Body of pancreas (tissue), 4 donors: ENCODE measurements at regions not wholly inside any gene's neighbourhood (a gene's known extent, or its start where the extent isn't known, plus 50 kb on each side); places are given as distances from the start of the nearest gene placed in this dataset. TPM values are rescaled to one million over a fixed set of nuclear protein-coding genes. Genes with fewer than 3 reads are reported as not detected.

Experiments
- ATAC-seq: fragments of 150-250 bp; one replicate; pipeline ENCODE4 v1.9.1; 2016
- DNase-seq, 4 donors: peaks; one replicate each; pipeline ENCODE4 v3.0.0-alpha.2; 2019
- H3K27ac ChIP-seq, 4 donors: fragments of 200-600 bp; sonication (generic); 1 replicate in 3 of 4; 2 replicates in 1 of 4; pipeline versions ENCODE4 v1.5.1 to v1.6.1; 2016 to 2019; ENCODE audit warnings: mild to moderate bottlenecking in 1 of 4, mixed read lengths in 1 of 4, moderate library complexity in 1 of 4
- H3K27me3 ChIP-seq, 2 donors: fragments of 200-600 bp; sonication (generic); one replicate each; pipeline ENCODE4 v1.6.0; 2016; ENCODE audit warnings: mild to moderate bottlenecking in 1 of 2
- H3K36me3 ChIP-seq, 2 donors: fragments of 200-600 bp; sonication (generic); replicated peaks in 1 of 2; 2 replicates each; pipeline ENCODE4 v1.5.1; 2016; ENCODE audit warnings: low read depth in 2 of 2; ENCODE audit not compliant: insufficient read depth in 1 of 2
- H3K4me1 ChIP-seq: fragments of 200-600 bp; sonication (generic); one replicate; pipeline ENCODE4 v1.6.0; 2016
- H3K4me3 ChIP-seq, 2 donors: fragments of 200-600 bp; sonication (generic); 1 replicate in 1 of 2; 2 replicates in 1 of 2; pipeline ENCODE4 v1.5.1; 2016 to 2019
- H3K9me3 ChIP-seq, 3 donors: fragments of 200-600 bp; sonication (generic); 1 replicate in 2 of 3; 2 replicates in 1 of 3; pipeline ENCODE4 v1.5.1; 2016
- CTCF ChIP-seq, 7 experiments: fragments of 450-650 bp in 4 of 7; fragments of 200-600 bp in 3 of 7; sonication (generic) in 3 of 7; IDR thresholded peaks; one replicate each; pipeline ENCODE4 v1.5.1; 2016 to 2019; ENCODE audit warnings: antibody characterized with exemption in 7 of 7
- POLR2A ChIP-seq, 3 donors: fragments of 450-650 bp; IDR thresholded peaks; one replicate each; pipeline ENCODE4 v1.6.1; 2016; ENCODE audit warnings: antibody characterized with exemption in 3 of 3, mild to moderate bottlenecking in 2 of 3
- WGBS, 2 donors: methylation state at CpG; one replicate each; pipeline ENCODE4 v1.1.5; 2017; 5-methylcytosine and 5-hydroxymethylcytosine counted together
- intact Hi-C: fragments of 100-400 bp; cut with DNase I; formaldehyde crosslinking; loops from one replicate; pipeline ENCODE4 v1.15.1; 2023
- small RNA-seq: library from RNA; depleted of rRNA; stranded (forward); fragments of <200 nt; gene quantifications from one replicate; pipeline ENCODE3, GENCODE V24; 2016

- H3K36me3 ChIP-seq, result no peaks in the 10 kb centered on the region
- DNase-seq (no peak), ATAC-seq (no peak)
- no peak overlapping the region for H3K27ac ChIP-seq
- TF ChIP-seq POLR2A (IDR thresholded peaks at IDR 0.05) (no peak), CTCF (IDR thresholded peaks at IDR 0.05) (no peak)
- no peak overlapping the region for H3K4me3 ChIP-seq
- H3K4me1 ChIP-seq, result peaks cover 12% of the 10 kb centered on the region
- H3K9me3 ChIP-seq, result no peaks in the 10 kb centered on the region
- no peaks in the 10 kb centered on the region for H3K27me3 ChIP-seq
- 93 to 97% methylated on average over 8 of the region's 8 CpGs for WGBS, 2 donors
- intact Hi-C loops, result no loop called here
Measured at GRCh38 chr6:128573036-128573435, 52.6 kb upstream of the PTPRK start.

- Histone ChIP-seq H3K27me3 (no peaks in the 10 kb centered on the region), H3K27ac (no peak overlapping the region), H3K36me3 (no peaks in the 10 kb centered on the region), H3K9me3 (no peaks in the 10 kb centered on the region), H3K4me3 (no peak overlapping the region), H3K4me1 (peaks cover 12% of the 10 kb centered on the region)
- WGBS, 2 donors, result 63 to 89% methylated on average over 1 of the region's 1 CpG
- intact Hi-C loops, result no loop called here
- ATAC-seq, result no peak
- no peak for DNase-seq
- TF ChIP-seq CTCF (IDR thresholded peaks at IDR 0.05) (no peak), POLR2A (IDR thresholded peaks at IDR 0.05) (no peak)
Measured at GRCh38 chr6:128572294-128572693, 51.9 kb upstream of the PTPRK start.

- WGBS, 2 donors, result 55 to 65% methylated on average over 3 of the region's 3 CpGs
- intact Hi-C loops, result no loop called here
- no peak for ATAC-seq
- Histone ChIP-seq H3K27ac (peak overlapping the region in 1 of 4 donors; percentile 35), H3K4me1 (peaks cover 12% of the 10 kb centered on the region), H3K4me3 (no peak overlapping the region), H3K36me3 (no peaks in the 10 kb centered on the region), H3K9me3 (no peaks in the 10 kb centered on the region), H3K27me3 (no peaks in the 10 kb centered on the region)
- TF ChIP-seq POLR2A (IDR thresholded peaks at IDR 0.05) (no peak), CTCF (IDR thresholded peaks at IDR 0.05) (no peak)
- DNase-seq, result no peak
Measured at GRCh38 chr6:128570680-128571063, 50.3 kb upstream of the PTPRK start.

- Histone ChIP-seq H3K9me3 (no peaks in the 10 kb centered on the region), H3K36me3 (no peaks in the 10 kb centered on the region), H3K27ac (peak overlapping the region in 1 of 4 donors; percentile 35), H3K4me3 (no peak overlapping the region), H3K4me1 (peaks cover 12% of the 10 kb centered on the region), H3K27me3 (no peaks in the 10 kb centered on the region)
- ATAC-seq (peak; percentile 40), DNase-seq (no peak)
- TF ChIP-seq CTCF (IDR thresholded peaks at IDR 0.05) (no peak), POLR2A (IDR thresholded peaks at IDR 0.05) (no peak)
- 26 to 27% methylated on average over 5 of the region's 5 CpGs for WGBS, 2 donors
- intact Hi-C loops, result no loop called here
Measured at GRCh38 chr6:128569732-128570679, 49.6 kb upstream of the PTPRK start.

Small RNA genes in the stretch of these regions (small RNA-seq; reads per million reads assigned to genes)
- gene RF00019, result not detected
